ENCODE measurements at regions not wholly inside any gene's neighbourhood (a gene's known extent, or its start where the extent isn't known, plus 50 kb on each side); places are given as distances from the start of the nearest gene placed in this dataset.

GRCh38 chr9:74218385-74219063 lies 278.6 kb upstream of the RORB start:
- H3K36me3 ChIP-seq (replicated peaks in 1 of 2; ENCODE audit: control insufficient read depth in 1 of 2, insufficient read depth in 2 of 2, low read length in 1 of 2): no peaks in the 10 kb centered on the region
- no peaks in the 10 kb centered on the region for H4K20me1 ChIP-seq (ENCODE audit: insufficient read depth)
- H3K4me3 ChIP-seq (ENCODE audit: low read depth in 2 of 2, low read length in 1 of 2): no peak overlapping the region
- 42% methylated on average over 3 of the region's 3 CpGs for WGBS (ENCODE audit: low lambda C conversion rate)
- H3K4me2 ChIP-seq: no peak overlapping the region
- POLR2A ChIA-PET: no interaction called here
- H3K27ac ChIP-seq (ENCODE audit: low read depth in 2 of 2, low read length in 1 of 2): no peak overlapping the region
- no peak for DNase-seq
- no peaks in the 10 kb centered on the region for H3K79me2 ChIP-seq (ENCODE audit: insufficient read depth)
- TF ChIP-seq POLR2AphosphoS5 (IDR thresholded peaks at IDR 0.05; ENCODE audit: low read depth, low read length) (no peak), FOXJ3 (CRISPR knock-in tag; IDR thresholded peaks at IDR 0.05) (no peak), MEF2A (IDR thresholded peaks at IDR 0.05; ENCODE audit: borderline replicate concordance, low read depth) (no peak), USF2 (IDR thresholded peaks at IDR 0.05; ENCODE audit: borderline replicate concordance, low read depth, low read length) (no peak), REST (IDR thresholded peaks at IDR 0.05; ENCODE audit: low read depth, low read length) (no peak), JUND (IDR thresholded peaks at IDR 0.05) (no peak), RAD21 (IDR thresholded peaks at IDR 0.05; ENCODE audit: low read length) (no peak), USF1 (IDR thresholded peaks at IDR 0.05; ENCODE audit: borderline replicate concordance, low read depth) (no peak)
- H3K9me2 ChIP-seq: no peaks in the 10 kb centered on the region
- CTCF ChIA-PET: no interaction called here
- H3K9ac ChIP-seq: no peak overlapping the region
- H3K27me3 ChIP-seq (ENCODE audit: insufficient read depth): no peaks in the 10 kb centered on the region
- no peak overlapping the region for H2AFZ ChIP-seq (ENCODE audit: low read depth)
- no peaks in the 10 kb centered on the region; a peak in 1 of 4 replicates for H3K4me1 ChIP-seq (ENCODE audit: control insufficient read depth in 1 of 2, insufficient read depth in 2 of 2, low read depth in 1 of 2, low read length in 1 of 2)
- H3K9me3 ChIP-seq: no peaks in the 10 kb centered on the region
- no peaks in the 10 kb centered on the region for H3F3A ChIP-seq (replicated peaks; ENCODE audit: insufficient read depth)

GRCh38 chr9:74220327-74220726 lies 276.8 kb upstream of the RORB start:
- no peak overlapping the region for H3K9ac ChIP-seq
- H3K27me3 ChIP-seq (ENCODE audit: insufficient read depth): no peaks in the 10 kb centered on the region
- no peaks in the 10 kb centered on the region for H4K20me1 ChIP-seq (ENCODE audit: insufficient read depth)
- TF ChIP-seq NRF1 (IDR thresholded peaks at IDR 0.05; ENCODE audit: low read depth, low read length) (no peak), TAF1 (IDR thresholded peaks at IDR 0.05; ENCODE audit: borderline replicate concordance, low read depth, low read length) (no peak)
- ChIA-PET CTCF (no interaction called here), POLR2A (no interaction called here)
- no peak overlapping the region for H2AFZ ChIP-seq (ENCODE audit: low read depth)
- no peaks in the 10 kb centered on the region for H3K9me2 ChIP-seq
- no peaks in the 10 kb centered on the region for H3F3A ChIP-seq (replicated peaks; ENCODE audit: insufficient read depth)
- no peaks in the 10 kb centered on the region for H3K79me2 ChIP-seq (ENCODE audit: insufficient read depth)
- no peaks in the 10 kb centered on the region for H3K9me3 ChIP-seq
- no peak for DNase-seq
- no peaks in the 10 kb centered on the region for H3K36me3 ChIP-seq (replicated peaks in 1 of 2; ENCODE audit: control insufficient read depth in 1 of 2, insufficient read depth in 2 of 2, low read length in 1 of 2)
- WGBS (ENCODE audit: low lambda C conversion rate): 18% methylated on average over 4 of the region's 5 CpGs
- H3K27ac ChIP-seq (ENCODE audit: low read depth in 2 of 2, low read length in 1 of 2): no peak overlapping the region
- no peaks in the 10 kb centered on the region; a peak in 1 of 4 replicates for H3K4me1 ChIP-seq (ENCODE audit: control insufficient read depth in 1 of 2, insufficient read depth in 2 of 2, low read depth in 1 of 2, low read length in 1 of 2)
- H3K4me3 ChIP-seq (ENCODE audit: low read depth in 2 of 2, low read length in 1 of 2): no peak overlapping the region
- H3K4me2 ChIP-seq: no peak overlapping the region

Measured in SK-N-SH (cell line).